GM23248 (cell line): ENCODE measurements at regions not wholly inside any gene's neighbourhood (a gene's known extent, or its start where the extent isn't known, plus 50 kb on each side); places are given as distances from the start of the nearest gene placed in this dataset.

Source experiments
- EZH2 ChIP-seq: fragments of 200-600 bp; sonication (generic); IDR thresholded peaks from 2 replicates; pipeline ENCODE4 v1.6.1; 2018; ENCODE audit warnings: antibody characterized with exemption, mild to moderate bottlenecking; ENCODE audit not compliant: insufficient read depth, poor library complexity, severe bottlenecking
- EZH2phosphoT487 ChIP-seq: fragments of 200-600 bp; sonication (generic); IDR thresholded peaks from 2 replicates; pipeline ENCODE4 v1.6.1; 2018; ENCODE audit warnings: antibody characterized with exemption, moderate library complexity, mild to moderate bottlenecking, low read depth; ENCODE audit not compliant: insufficient read depth

GRCh38 chr12:67751381-67751928 lies 102.9 kb downstream of the DYRK2 start:
- no peak for TF ChIP-seq EZH2
- no peak for TF ChIP-seq EZH2phosphoT487
